ENCODE measurements at regions not wholly inside any gene's neighbourhood (a gene's known extent, or its start where the extent isn't known, plus 50 kb on each side); places are given as distances from the start of the nearest gene placed in this dataset.

- Mint-ChIP-seq H3K36me3 (ENCODE audit: insufficient read depth) (peaks cover 6% of the 10 kb centered on the region), H3K9me3 (no peaks in the 10 kb centered on the region), H3K27me3 (no peaks in the 10 kb centered on the region), H3K4me1 (peaks cover 9% of the 10 kb centered on the region), H3K4me3 (no peak overlapping the region), H3K27ac (ENCODE audit: low read depth) (no peak overlapping the region)
- DNase-seq (ENCODE audit: low spot score in 2 of 2) (no peak), ATAC-seq (replicated peaks; ENCODE audit: extremely low read depth, poor library complexity, severe bottlenecking) (no peak)
Observed at GRCh38 chr14:22010545-22011252, 337.1 kb upstream of the OR4E1 start.

DNA sequence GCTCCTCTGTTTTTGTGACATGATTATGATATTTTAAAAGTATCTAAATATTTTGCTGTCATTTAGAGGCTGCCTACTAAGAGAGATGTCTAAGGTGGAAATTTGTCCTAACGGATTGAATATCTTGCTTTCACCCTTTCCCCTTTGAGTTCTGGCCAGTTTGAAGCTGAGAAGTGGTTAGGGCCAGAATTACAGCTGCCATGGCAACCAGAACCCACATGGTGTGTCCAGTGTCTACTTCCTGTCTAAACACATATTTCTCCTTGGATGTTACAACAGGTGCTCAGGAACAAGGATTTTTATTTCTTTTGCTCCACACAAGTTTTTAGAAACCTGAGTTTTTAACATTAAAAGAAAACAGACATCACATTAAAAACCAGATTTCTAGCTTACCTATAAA lies 335.1 kb upstream of the OR4E1 start:
- DNase-seq (ENCODE audit: low spot score in 2 of 2) (no peak), ATAC-seq (replicated peaks; ENCODE audit: extremely low read depth, poor library complexity, severe bottlenecking) (no peak)
- H3K36me3 Mint-ChIP-seq (ENCODE audit: insufficient read depth) = peaks cover 6% of the 10 kb centered on the region
- no peaks in the 10 kb centered on the region for H3K27me3 Mint-ChIP-seq
- no peak overlapping the region for H3K27ac Mint-ChIP-seq (ENCODE audit: low read depth)
- peaks cover 9% of the 10 kb centered on the region for H3K4me1 Mint-ChIP-seq
- no peak overlapping the region for H3K4me3 Mint-ChIP-seq
- H3K9me3 Mint-ChIP-seq = no peaks in the 10 kb centered on the region

- peaks cover 9% of the 10 kb centered on the region for H3K4me1 Mint-ChIP-seq
- H3K9me3 Mint-ChIP-seq = no peaks in the 10 kb centered on the region
- H3K4me3 Mint-ChIP-seq = peak overlapping the region; percentile 74
- DNase-seq (ENCODE audit: low spot score in 2 of 2) (no peak), ATAC-seq (replicated peaks; ENCODE audit: extremely low read depth, poor library complexity, severe bottlenecking) (peak; percentile 42)
- no peaks in the 10 kb centered on the region for H3K27me3 Mint-ChIP-seq
- H3K27ac Mint-ChIP-seq (ENCODE audit: low read depth) = peak overlapping the region; percentile 79
- peaks cover 6% of the 10 kb centered on the region for H3K36me3 Mint-ChIP-seq (ENCODE audit: insufficient read depth)
Observed at GRCh38 chr14:22007784-22008412, 334.3 kb upstream of the OR4E1 start.

DNA sequence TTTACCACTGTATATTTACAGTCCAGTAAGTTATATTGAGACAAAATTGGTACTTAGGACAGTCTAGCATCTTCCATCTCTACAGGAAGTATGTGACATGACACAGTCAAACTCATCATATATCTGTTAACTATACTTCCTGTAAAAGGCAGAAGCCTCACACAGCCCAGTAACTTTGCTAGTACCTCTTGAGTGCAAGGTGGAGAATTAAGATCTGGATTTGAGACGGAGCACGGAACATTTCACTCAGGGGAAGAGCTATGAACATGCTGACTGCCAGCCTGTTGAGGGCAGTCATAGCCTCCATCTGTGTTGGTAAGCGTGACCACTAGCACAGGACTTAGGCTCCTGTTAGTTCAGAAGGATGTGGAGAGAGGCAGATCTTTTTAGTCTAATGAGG lies 333.7 kb upstream of the OR4E1 start:
- DNase-seq (ENCODE audit: low spot score in 2 of 2) (no peak), ATAC-seq (replicated peaks; ENCODE audit: extremely low read depth, poor library complexity, severe bottlenecking) (peak; percentile 69)
- peak overlapping the region; percentile 79 for H3K27ac Mint-ChIP-seq (ENCODE audit: low read depth)
- H3K36me3 Mint-ChIP-seq (ENCODE audit: insufficient read depth) = peaks cover 7% of the 10 kb centered on the region
- no peaks in the 10 kb centered on the region for H3K9me3 Mint-ChIP-seq
- peak overlapping the region; percentile 74 for H3K4me3 Mint-ChIP-seq
- peaks cover 10% of the 10 kb centered on the region for H3K4me1 Mint-ChIP-seq
- H3K27me3 Mint-ChIP-seq = no peaks in the 10 kb centered on the region

DNA sequence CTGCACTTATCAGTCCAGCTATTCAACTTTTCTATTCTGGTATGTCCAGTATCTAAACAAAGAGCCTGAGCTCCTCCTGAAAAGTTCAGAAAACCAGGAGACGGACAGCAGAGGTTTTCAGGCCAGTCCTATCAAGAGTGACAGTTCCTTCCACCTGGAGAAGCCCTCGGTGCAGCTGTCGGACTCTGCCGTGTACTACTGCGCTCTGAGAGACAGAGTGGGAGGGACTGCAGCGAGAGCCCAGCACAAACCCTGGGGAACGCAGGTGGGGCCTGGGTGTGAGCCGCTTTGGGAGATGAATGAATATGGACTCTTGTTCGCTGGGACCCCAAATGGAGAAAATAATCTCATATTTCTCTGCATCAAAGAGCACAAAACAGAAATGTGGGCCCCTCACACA lies 329.8 kb upstream of the OR4E1 start:
- Mint-ChIP-seq H3K4me1 (peaks cover 14% of the 10 kb centered on the region), H3K36me3 (ENCODE audit: insufficient read depth) (peaks cover 9% of the 10 kb centered on the region), H3K27ac (ENCODE audit: low read depth) (peak overlapping the region; percentile 47), H3K4me3 (peak overlapping the region; percentile 70), H3K9me3 (no peaks in the 10 kb centered on the region), H3K27me3 (no peaks in the 10 kb centered on the region)
- ATAC-seq (replicated peaks; ENCODE audit: extremely low read depth, poor library complexity, severe bottlenecking) = no peak
- DNase-seq (ENCODE audit: low spot score in 2 of 2) = no peak

- Mint-ChIP-seq H3K27ac (ENCODE audit: low read depth) (peak overlapping the region; percentile 47), H3K36me3 (ENCODE audit: insufficient read depth) (peaks cover 9% of the 10 kb centered on the region), H3K27me3 (no peaks in the 10 kb centered on the region), H3K9me3 (no peaks in the 10 kb centered on the region), H3K4me1 (peaks cover 14% of the 10 kb centered on the region), H3K4me3 (peak overlapping the region; percentile 70)
- ATAC-seq (replicated peaks; ENCODE audit: extremely low read depth, poor library complexity, severe bottlenecking) (peak; percentile 76), DNase-seq (ENCODE audit: low spot score in 2 of 2) (peak; percentile 37 to 52)
Observed at GRCh38 chr14:22002860-22003284, 329.3 kb upstream of the OR4E1 start.

- H3K36me3 Mint-ChIP-seq (ENCODE audit: insufficient read depth) = peaks cover 5% of the 10 kb centered on the region
- H3K9me3 Mint-ChIP-seq = no peaks in the 10 kb centered on the region
- no peak overlapping the region for H3K27ac Mint-ChIP-seq (ENCODE audit: low read depth)
- ATAC-seq (replicated peaks; ENCODE audit: extremely low read depth, poor library complexity, severe bottlenecking) (no peak), DNase-seq (ENCODE audit: low spot score in 2 of 2) (no peak)
- peaks cover 6% of the 10 kb centered on the region for H3K4me1 Mint-ChIP-seq
- peak overlapping the region; percentile 84 for H3K4me3 Mint-ChIP-seq
- H3K27me3 Mint-ChIP-seq = no peaks in the 10 kb centered on the region
Observed at GRCh38 chr14:21999402-21999801, 325.8 kb upstream of the OR4E1 start.

DNA sequence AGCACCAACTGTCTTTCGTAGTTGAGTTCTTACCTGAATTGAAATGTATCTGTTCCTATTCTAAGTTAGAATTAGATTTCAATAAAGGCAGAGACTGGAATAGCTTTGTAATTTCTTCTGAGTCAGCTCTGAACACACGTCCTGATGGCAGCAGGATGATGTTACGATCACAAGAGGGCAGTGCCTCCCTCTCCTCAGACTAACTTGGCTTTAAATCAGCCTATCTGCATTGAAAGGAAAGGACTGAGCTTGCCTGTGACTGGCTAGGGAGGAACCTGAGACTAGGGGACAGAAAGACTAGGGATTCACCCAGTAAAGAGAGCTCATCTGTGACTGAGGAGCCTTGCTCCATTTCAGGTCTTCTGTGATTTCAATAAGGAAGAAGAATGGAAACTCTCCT lies 323.7 kb upstream of the OR4E1 start:
- Mint-ChIP-seq H3K4me1 (peaks cover 8% of the 10 kb centered on the region), H3K4me3 (peak overlapping the region; percentile 84), H3K36me3 (ENCODE audit: insufficient read depth) (peaks cover 4% of the 10 kb centered on the region), H3K27ac (ENCODE audit: low read depth) (peak overlapping the region; percentile 83), H3K9me3 (no peaks in the 10 kb centered on the region), H3K27me3 (no peaks in the 10 kb centered on the region)
- no peak for DNase-seq (ENCODE audit: low spot score in 2 of 2)
- ATAC-seq (replicated peaks; ENCODE audit: extremely low read depth, poor library complexity, severe bottlenecking) = peak; percentile 70

DNA sequence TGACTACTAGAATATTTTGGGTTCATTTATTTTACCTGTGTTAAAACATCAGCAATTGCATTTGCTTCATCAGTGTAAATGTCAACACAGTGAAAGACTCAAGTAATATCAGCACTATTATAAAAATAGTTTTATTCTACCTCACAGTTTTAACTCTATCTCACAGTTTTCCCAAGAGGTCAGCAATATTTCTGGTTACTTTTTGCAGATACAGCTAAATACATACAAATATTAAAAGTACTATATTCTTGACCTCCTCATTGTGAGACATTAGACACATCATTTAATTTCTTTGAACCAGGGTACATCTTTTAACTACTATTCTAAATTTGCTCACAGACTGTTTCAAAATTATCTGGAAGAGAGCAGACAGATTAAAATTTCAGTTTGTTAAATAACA lies 321.7 kb upstream of the OR4E1 start:
- Mint-ChIP-seq H3K9me3 (no peaks in the 10 kb centered on the region), H3K36me3 (ENCODE audit: insufficient read depth) (peaks cover 2% of the 10 kb centered on the region), H3K4me1 (peaks cover 4% of the 10 kb centered on the region), H3K4me3 (no peak overlapping the region), H3K27ac (ENCODE audit: low read depth) (peak overlapping the region; percentile 67), H3K27me3 (no peaks in the 10 kb centered on the region)
- no peak for ATAC-seq (replicated peaks; ENCODE audit: extremely low read depth, poor library complexity, severe bottlenecking)
- no peak for DNase-seq (ENCODE audit: low spot score in 2 of 2)

DNA sequence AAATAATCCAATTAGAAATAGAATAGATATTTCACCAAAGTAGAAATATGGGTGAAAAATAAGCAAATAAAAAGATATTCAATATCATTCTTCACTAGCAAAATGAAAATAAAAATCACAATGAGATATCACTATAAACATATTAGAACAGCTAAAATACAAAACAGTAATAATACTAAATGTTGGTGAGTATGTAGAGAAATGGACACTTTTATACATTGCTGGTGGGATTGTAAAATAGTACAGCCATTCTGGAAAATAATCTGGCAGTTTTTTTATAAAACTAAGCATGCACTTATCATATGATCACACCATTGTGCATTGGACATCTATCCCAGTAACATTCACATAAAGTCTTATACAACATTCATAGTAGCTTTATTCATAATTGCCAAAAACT lies 320.2 kb upstream of the OR4E1 start:
- Mint-ChIP-seq H3K36me3 (ENCODE audit: insufficient read depth) (peaks cover 2% of the 10 kb centered on the region), H3K27ac (ENCODE audit: low read depth) (no peak overlapping the region), H3K9me3 (no peaks in the 10 kb centered on the region), H3K4me1 (peaks cover 4% of the 10 kb centered on the region), H3K27me3 (no peaks in the 10 kb centered on the region), H3K4me3 (no peak overlapping the region)
- no peak for ATAC-seq (replicated peaks; ENCODE audit: extremely low read depth, poor library complexity, severe bottlenecking)
- no peak for DNase-seq (ENCODE audit: low spot score in 2 of 2)

- H3K27me3 Mint-ChIP-seq = no peaks in the 10 kb centered on the region
- H3K27ac Mint-ChIP-seq (ENCODE audit: low read depth) = no peak overlapping the region
- peaks cover 4% of the 10 kb centered on the region for H3K4me1 Mint-ChIP-seq
- peaks cover 2% of the 10 kb centered on the region for H3K36me3 Mint-ChIP-seq (ENCODE audit: insufficient read depth)
- no peak for ATAC-seq (replicated peaks; ENCODE audit: extremely low read depth, poor library complexity, severe bottlenecking)
- H3K9me3 Mint-ChIP-seq = no peaks in the 10 kb centered on the region
- H3K4me3 Mint-ChIP-seq = no peak overlapping the region
- DNase-seq (ENCODE audit: low spot score in 2 of 2) = no peak
Observed at GRCh38 chr14:21993070-21993469, 319.5 kb upstream of the OR4E1 start.

DNA sequence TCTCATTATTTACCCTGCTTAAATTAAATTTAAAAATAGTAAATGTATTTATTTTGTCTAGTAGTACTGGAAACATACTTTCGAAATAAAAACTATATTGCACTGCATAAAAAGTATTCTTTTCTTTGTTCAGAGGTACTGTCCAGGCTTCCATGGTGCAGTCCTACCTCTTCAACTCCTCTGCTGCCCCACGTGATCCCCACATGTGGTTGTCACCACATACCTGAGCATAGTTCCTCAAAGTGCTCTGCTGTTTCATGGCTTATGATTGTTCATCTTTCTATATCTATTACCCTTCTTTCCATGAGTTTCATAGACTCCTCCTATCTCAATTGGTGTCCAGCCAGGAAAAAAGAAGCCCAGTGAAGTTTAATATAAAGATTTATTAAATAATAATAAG lies 317.5 kb upstream of the OR4E1 start:
- no peak for ATAC-seq (replicated peaks; ENCODE audit: extremely low read depth, poor library complexity, severe bottlenecking)
- H3K9me3 Mint-ChIP-seq = no peaks in the 10 kb centered on the region
- peak overlapping the region; percentile 59 for H3K4me3 Mint-ChIP-seq
- no peak overlapping the region for H3K27ac Mint-ChIP-seq (ENCODE audit: low read depth)
- no peaks in the 10 kb centered on the region for H3K36me3 Mint-ChIP-seq (ENCODE audit: insufficient read depth)
- H3K27me3 Mint-ChIP-seq = no peaks in the 10 kb centered on the region
- DNase-seq (ENCODE audit: low spot score in 2 of 2) = no peak
- H3K4me1 Mint-ChIP-seq = peaks cover 4% of the 10 kb centered on the region

DNA sequence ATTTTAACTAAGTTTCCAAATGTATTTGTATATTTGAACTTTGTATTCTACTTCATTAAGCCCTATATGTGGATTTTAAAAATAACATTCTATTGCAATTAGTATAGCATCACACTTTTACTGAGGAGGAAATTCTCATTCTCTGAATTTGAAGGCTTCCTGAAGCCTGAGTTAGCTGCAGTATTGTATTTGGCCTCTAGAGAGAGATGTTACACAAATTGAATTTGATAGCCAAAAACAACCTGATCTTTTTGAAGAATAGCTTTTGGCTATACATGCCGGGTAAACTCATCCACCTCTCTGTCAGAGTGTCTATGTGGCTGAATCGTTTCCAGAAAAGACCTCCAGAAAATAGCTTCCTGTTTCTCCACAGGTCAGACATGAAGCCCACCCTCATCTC lies 316.5 kb upstream of the OR4E1 start:
- Mint-ChIP-seq H3K27me3 (no peaks in the 10 kb centered on the region), H3K4me3 (peak overlapping the region; percentile 59), H3K27ac (ENCODE audit: low read depth) (no peak overlapping the region), H3K36me3 (ENCODE audit: insufficient read depth) (no peaks in the 10 kb centered on the region), H3K9me3 (no peaks in the 10 kb centered on the region), H3K4me1 (peaks cover 4% of the 10 kb centered on the region)
- ATAC-seq (replicated peaks; ENCODE audit: extremely low read depth, poor library complexity, severe bottlenecking) (no peak), DNase-seq (ENCODE audit: low spot score in 2 of 2) (no peak)

All from central memory CD8-positive, alpha-beta T cell (primary cell).